GM12875 (cell line): ENCODE measurements at regions not wholly inside any gene's neighbourhood (a gene's known extent, or its start where the extent isn't known, plus 50 kb on each side); places are given as distances from the start of the nearest gene placed in this dataset.

Source experiments
- H3K4me3 ChIP-seq: one replicate; pipeline ENCODE4 v1.5.1; 2011; ENCODE audit warnings: low read depth, low read length, control low read depth
- CTCF ChIP-seq: IDR thresholded peaks from 2 replicates; pipeline ENCODE4 v1.5.1; 2011; ENCODE audit warnings: low read depth, mild to moderate bottlenecking, control low read depth, inconsistent platforms, low read length, moderate library complexity, borderline replicate concordance; ENCODE audit not compliant: insufficient read depth

- no peak for TF ChIP-seq CTCF
- no peak overlapping the region for H3K4me3 ChIP-seq
These were observed 179.6 kb upstream of the NOCT start for GRCh38 chr4:138835832-138836533.

- no peak for TF ChIP-seq CTCF
- no peak overlapping the region for H3K4me3 ChIP-seq
These were observed 181.6 kb upstream of the NOCT start for GRCh38 chr4:138833974-138834373.

GRCh38 chr4:138832563-138832962 is 183.0 kb upstream of the NOCT start:
- no peak overlapping the region for H3K4me3 ChIP-seq
- TF ChIP-seq CTCF, result no peak

- no peak overlapping the region for H3K4me3 ChIP-seq
These were observed 183.6 kb upstream of the NOCT start for GRCh38 chr4:138831948-138832347.

GRCh38 chr4:138828926-138829325 is 186.7 kb upstream of the NOCT start:
- no peak overlapping the region for H3K4me3 ChIP-seq
- TF ChIP-seq CTCF, result no peak

More at GRCh38 chr4:138831948-138832347, 183.6 kb upstream of the NOCT start:
- no peak for TF ChIP-seq CTCF

- TF ChIP-seq CTCF, result no peak
- H3K4me3 ChIP-seq, result no peak overlapping the region
These were observed 188.8 kb upstream of the NOCT start for GRCh38 chr4:138826754-138827153.

- no peak overlapping the region for H3K4me3 ChIP-seq
- TF ChIP-seq CTCF, result no peak
These were observed 189.3 kb upstream of the NOCT start for GRCh38 chr4:138826322-138826721.
